ENCODE measurements at regions not wholly inside any gene's neighbourhood (a gene's known extent, or its start where the extent isn't known, plus 50 kb on each side); places are given as distances from the start of the nearest gene placed in this dataset.
"Not testable (repeated sequence)": the region's sequence is repeated elsewhere in the genome, so short reads cannot be mapped to it uniquely, and the experiment has no call there.

DNA sequence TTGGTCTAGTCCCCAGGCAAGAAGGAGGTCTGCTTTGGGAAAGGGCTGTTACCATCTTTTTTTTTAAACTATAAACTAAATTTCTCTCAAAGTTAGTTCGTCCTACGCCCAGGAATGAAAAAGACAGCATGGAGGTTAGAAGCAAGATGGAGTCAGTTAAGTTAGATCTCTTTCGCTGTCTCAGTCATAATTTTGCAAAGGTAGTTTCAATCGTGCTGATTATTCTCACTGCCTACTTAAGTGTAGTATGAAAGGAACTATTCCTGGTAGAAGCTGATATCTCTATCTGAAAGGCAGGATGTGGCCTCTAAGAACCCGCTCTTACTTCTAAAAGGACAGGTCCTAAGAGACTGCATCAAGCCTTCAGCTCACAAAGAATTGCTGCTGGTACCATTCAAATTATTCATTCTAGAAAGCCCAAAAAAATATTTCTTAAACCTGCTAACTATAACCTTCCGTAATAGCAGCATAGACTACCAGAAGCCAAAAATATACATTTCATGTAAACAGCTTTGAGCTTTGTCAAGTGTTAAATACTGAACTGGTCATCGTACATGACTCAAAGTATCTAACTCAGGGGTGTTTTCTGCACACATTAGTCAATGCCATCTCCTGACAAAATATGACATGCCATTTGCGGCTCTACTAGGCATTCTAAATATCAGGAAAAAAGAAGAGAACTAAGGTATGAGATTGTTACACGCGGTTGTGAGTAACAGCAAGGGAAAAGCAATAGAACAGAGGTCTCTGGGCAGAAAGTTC, 96.0 kb upstream of the CCDC80 start:
- no peak for DNase-seq (ENCODE audit: low read depth in 1 of 2, low spot score in 1 of 2)

DNA sequence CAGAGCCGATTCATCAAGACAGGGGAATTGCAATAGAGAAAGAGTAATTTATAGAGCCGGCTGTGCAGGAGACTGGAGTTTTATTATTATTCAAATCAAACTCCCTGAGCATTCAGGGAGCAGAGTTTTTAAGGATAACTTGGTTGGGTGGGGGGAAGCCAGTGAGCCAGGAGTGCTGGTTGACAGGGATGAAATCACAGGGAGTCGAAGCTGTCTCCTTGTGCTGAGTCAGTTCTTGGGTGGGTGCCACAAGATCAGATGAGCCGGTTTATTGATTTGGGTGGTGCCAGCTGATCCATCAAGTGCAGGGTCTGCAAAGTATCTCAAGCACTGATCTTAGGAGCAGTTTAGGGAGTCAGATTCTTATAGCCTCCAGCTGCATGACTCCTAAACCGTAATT, 95.4 kb upstream of the CCDC80 start:
- DNase-seq (ENCODE audit: low read depth in 1 of 2, low spot score in 1 of 2), result no peak

- DNase-seq (ENCODE audit: low read depth in 1 of 2, low spot score in 1 of 2), result no peak
Measured at GRCh38 chr3:112735926-112736325, 95.0 kb upstream of the CCDC80 start.

GRCh38 chr3:112734736-112735350, 93.9 kb upstream of the CCDC80 start:
- peak; percentile 36 to 42 for DNase-seq (ENCODE audit: low read depth in 1 of 2, low spot score in 1 of 2)

DNA sequence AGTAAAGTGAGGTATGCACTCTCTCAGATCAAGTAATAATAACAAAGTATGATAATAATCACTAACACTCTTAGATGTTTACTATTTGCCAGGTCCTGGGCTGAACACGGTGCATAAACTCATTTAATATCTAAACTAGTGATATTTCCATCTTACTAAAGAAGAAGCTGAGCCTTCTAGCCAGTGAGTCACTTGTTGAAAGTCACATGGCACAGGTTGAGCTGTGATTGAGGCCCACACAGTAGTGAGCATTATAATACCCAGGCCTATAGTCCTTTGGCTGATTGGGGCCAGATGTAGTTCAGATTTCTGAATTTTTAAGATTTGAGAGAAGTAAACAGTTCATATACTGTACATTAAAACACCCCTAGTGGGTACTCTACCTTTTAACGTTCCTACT, 93.2 kb upstream of the CCDC80 start:
- no peak for DNase-seq (ENCODE audit: low read depth in 1 of 2, low spot score in 1 of 2)

DNA sequence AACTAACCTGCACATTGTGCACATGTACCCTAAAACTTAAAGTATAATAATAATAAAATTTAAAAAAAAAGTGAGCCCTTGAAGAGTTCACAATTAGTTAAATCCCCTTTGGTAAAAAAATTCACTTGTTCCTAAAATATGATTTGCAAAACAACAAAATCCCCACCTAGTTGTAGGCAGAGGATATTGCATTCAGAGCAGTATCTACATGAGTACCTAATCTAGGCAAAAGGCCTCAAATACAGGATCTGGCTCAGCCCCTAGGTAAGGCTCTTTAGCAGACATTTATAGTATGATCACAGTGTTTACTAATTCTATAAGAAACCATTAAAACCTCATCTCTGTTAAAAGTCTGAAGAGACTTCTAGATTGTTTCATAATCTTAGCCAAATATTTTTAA, 89.3 kb upstream of the CCDC80 start:
- no peak for DNase-seq (ENCODE audit: low read depth in 1 of 2, low spot score in 1 of 2)

DNA sequence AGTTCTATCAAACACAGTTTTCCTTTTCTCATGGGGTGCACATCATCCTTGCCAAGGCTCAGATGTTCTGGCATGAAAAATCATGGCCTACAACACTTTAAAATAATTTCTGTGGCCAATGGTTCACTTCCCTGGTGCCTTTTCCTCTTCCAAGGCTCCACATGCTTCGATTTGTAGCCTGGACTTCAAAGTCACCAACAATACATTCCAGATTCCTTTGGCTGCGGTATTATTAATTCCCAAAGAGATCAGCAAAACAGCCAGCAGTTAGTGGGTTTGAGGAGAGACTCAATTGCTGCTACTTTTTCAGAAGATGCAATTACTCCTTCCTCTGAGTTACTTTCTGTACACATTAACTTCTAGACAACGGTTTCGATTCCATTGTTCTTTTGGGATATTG, 80.3 kb upstream of the CCDC80 start:
- DNase-seq (ENCODE audit: low read depth in 1 of 2, low spot score in 1 of 2), result no peak

- no peak for DNase-seq (ENCODE audit: low read depth in 1 of 2, low spot score in 1 of 2)
Measured at GRCh38 chr3:112718967-112719366, 78.0 kb upstream of the CCDC80 start.

- DNase-seq (ENCODE audit: low read depth in 1 of 2, low spot score in 1 of 2), result no peak
Measured at GRCh38 chr3:112718516-112718915, 77.6 kb upstream of the CCDC80 start.

DNA sequence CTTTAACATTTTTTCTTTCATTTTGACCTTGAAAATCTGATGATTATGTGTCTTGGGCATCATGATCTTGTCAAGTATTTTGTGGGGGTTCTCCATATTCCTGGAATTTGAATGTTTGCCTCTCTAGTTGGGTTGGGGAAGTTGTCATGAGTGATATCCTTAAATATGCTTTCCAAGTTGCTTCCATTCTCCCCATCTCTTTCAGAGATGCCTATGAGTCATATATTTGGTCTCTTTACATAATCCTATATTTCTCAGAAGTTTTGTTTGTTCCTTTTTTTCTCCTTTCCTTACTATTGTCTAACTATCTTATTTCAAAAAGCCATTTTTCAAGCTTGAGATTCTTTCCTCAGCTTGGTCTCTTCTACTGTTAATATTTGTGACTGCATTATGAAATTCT, 69.0 kb upstream of the CCDC80 start:
- no peak for DNase-seq (ENCODE audit: low read depth in 1 of 2, low spot score in 1 of 2)

DNA sequence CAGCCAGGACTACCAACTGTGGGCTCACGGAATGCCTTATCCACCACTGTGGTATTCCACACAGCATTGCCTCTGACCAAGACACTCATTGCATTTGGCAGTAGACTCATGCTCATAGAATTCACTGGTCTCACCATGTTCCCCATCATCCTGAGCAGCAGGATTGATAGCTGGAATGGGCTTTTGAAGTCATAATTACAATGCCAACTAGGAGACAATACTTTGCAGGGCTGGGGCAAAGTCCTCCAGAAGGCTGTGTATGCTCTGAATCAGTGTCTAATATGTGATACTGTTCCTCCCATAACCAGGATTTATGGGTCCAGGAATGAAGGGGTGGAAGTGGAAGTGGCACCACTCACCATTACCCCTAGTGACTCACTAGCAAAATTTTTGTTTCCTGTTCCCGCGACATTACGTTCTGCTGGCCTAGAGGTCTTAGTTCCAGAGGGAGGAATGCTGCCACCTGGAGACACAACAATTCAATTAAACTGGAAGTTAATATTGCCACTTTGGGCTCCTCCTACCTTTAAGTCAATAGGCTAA, 58.6 kb upstream of the CCDC80 start:
- no peak for DNase-seq (ENCODE audit: low read depth in 1 of 2, low spot score in 1 of 2)

- not testable (repeated sequence) for DNase-seq (ENCODE audit: low read depth in 1 of 2, low spot score in 1 of 2)
Measured at GRCh38 chr3:112698442-112698841, 57.5 kb upstream of the CCDC80 start.

DNA sequence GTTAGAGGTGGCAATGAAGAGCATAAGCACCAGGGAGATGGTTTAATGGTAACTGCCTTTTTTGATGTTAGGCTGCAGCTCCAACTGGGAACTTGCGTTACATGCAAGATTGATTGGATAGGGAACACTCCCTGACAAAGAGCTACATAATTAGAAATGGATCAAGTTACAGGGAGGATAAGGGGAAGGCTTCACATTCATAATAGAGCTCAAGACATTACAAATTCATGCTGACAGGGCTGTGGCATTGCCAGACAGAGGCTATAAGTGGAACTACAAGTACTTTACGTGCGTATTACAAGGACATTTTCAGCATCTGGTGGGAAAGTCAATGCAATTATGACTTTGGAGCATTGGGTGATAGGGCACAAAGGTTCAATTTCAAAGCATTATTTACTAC, 55.3 kb upstream of the CCDC80 start:
- DNase-seq (ENCODE audit: low read depth in 1 of 2, low spot score in 1 of 2), result not testable (repeated sequence)

DNA sequence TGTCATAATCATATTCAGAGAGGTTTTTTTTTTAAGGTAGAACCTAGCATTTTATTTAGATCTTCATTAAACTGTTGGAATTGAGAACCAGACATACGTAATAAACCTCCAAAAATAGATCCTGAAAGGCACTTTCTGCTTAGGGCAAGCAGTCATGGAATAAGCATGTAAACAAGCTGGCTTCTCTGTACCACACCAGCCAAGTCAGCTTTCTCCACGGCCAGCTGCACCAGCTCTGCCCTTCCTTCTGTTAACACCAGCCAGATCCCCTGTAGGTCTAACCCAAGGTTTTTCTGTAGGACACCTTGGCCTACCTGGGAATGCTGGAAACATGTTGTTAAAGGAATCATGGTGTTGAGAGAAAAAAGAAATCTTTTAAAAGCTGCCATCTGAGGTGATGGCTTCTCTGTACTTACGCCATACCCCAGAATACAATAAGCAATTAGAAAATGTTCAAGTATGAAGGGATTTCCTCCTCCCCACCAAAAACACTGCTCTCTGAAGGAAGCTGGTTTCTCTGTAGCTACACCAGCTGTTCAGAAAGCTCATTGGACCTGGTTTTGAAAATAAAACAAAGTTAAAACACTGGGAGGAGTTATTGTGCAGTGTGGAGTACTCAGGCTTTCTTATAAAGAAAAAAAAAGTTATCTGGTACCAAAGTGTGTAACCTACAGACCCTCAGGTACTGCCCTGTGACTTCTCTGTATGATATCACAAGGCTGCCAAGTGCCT, 54.6 kb upstream of the CCDC80 start:
- not testable (repeated sequence) for DNase-seq (ENCODE audit: low read depth in 1 of 2, low spot score in 1 of 2)

DNA sequence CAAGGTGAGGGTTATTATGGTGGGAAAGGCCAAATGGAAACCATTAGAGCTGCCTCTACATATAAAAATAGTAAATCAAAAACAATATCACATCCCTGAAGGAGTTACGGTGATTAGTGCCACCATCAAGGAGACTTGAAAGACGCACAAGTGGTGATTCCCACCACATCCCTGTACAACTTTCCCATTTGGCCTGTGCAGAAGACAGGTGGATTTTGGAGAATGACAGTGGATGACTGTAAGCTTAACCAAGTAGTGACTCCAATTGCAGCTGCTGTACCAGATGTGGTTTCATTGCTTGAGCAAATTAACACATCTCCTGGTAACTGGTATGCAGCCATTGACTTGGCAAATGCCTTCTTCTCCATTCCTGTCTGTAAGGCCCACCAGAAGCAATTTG, 54.0 kb upstream of the CCDC80 start:
- DNase-seq (ENCODE audit: low read depth in 1 of 2, low spot score in 1 of 2), result not testable (repeated sequence)

DNA sequence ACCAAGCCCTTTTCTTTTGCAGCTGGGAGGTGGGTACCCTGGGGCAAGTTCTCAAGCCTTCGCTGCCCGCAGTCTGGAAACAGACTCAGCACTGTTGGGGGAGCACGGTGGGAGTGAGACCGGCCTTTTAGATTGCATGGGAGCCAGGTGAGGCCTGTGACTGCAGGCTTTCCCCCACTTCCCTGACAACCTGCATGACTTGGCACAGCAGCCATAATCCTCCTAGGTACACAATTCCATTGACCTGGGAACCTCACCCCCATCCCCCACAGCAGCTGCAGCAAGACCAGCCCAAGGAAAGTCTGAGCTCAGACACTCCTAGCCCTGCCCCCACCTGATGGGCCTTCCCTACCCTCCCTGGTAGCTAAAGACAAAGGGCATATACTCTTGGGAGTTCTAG, 52.2 kb upstream of the CCDC80 start:
- DNase-seq (ENCODE audit: low read depth in 1 of 2, low spot score in 1 of 2), result no peak

All from activated T-helper 1 cell treated with anti-CD3 and anti-CD28 coated beads, Interleukin-2, amount 50 U/mL, for 16 hours (primary cell).